NCI-H510A treated with DMSO at 0.1 percent for 48 hours (cell line): ENCODE measurements at regions not wholly inside any gene's neighbourhood (a gene's known extent, or its start where the extent isn't known, plus 50 kb on each side); places are given as distances from the start of the nearest gene placed in this dataset.

Source experiments
- DNase-seq: peaks from one replicate; lab custom pipeline; 2025; lab: John Stamatoyannopoulos, UW

- no peak for DNase-seq
Observed at GRCh38 chr4:187236209-187236890, 512.7 kb upstream of the FAT1 start.

- DNase-seq: no peak
Observed at GRCh38 chr4:187238646-187239045, 515.0 kb upstream of the FAT1 start.

GRCh38 chr4:187251896-187252295 lies 528.2 kb upstream of the FAT1 start:
- DNase-seq: no peak

GRCh38 chr4:187256897-187257296 lies 533.2 kb upstream of the FAT1 start:
- no peak for DNase-seq

GRCh38 chr4:187258651-187259401 lies 535.2 kb upstream of the FAT1 start:
- DNase-seq: no peak

- DNase-seq: no peak
Observed at GRCh38 chr4:187268940-187269339, 545.3 kb upstream of the FAT1 start.

- no peak for DNase-seq
Observed at GRCh38 chr4:187270154-187270553, 546.5 kb upstream of the FAT1 start.

- no peak for DNase-seq
Observed at GRCh38 chr4:187271848-187272247, 548.2 kb upstream of the FAT1 start.

GRCh38 chr4:187274153-187274552 lies 550.5 kb upstream of the FAT1 start:
- no peak for DNase-seq

GRCh38 chr4:187276736-187277408 lies 553.2 kb upstream of the FAT1 start:
- no peak for DNase-seq

- no peak for DNase-seq
Observed at GRCh38 chr4:187283201-187283955, 559.7 kb upstream of the FAT1 start.

- DNase-seq: no peak
Observed at GRCh38 chr4:187286525-187286924, 562.9 kb upstream of the FAT1 start.

- no peak for DNase-seq
Observed at GRCh38 chr4:187289371-187289770, 565.7 kb upstream of the FAT1 start.

GRCh38 chr4:187294861-187295260 lies 571.2 kb upstream of the FAT1 start:
- no peak for DNase-seq

GRCh38 chr4:187301923-187302322 lies 578.3 kb upstream of the FAT1 start:
- DNase-seq: no peak

GRCh38 chr4:187302457-187303150 lies 578.9 kb upstream of the FAT1 start:
- DNase-seq: no peak

- no peak for DNase-seq
Observed at GRCh38 chr4:187304133-187304532, 580.5 kb upstream of the FAT1 start.

- DNase-seq: no peak
Observed at GRCh38 chr4:187307131-187307530, 583.5 kb upstream of the FAT1 start.

GRCh38 chr4:187309456-187309855 lies 585.8 kb upstream of the FAT1 start:
- no peak for DNase-seq

- DNase-seq: no peak
Observed at GRCh38 chr4:187312299-187312698, 588.6 kb upstream of the FAT1 start.

GRCh38 chr4:187317799-187318198 lies 594.1 kb upstream of the FAT1 start:
- DNase-seq: no peak

GRCh38 chr4:187321711-187322110 lies 598.1 kb upstream of the FAT1 start:
- no peak for DNase-seq
